IMR-90 (cell line): ENCODE measurements at regions not wholly inside any gene's neighbourhood (a gene's known extent, or its start where the extent isn't known, plus 50 kb on each side); places are given as distances from the start of the nearest gene placed in this dataset.

Experiments used
- CTCF ChIP-seq: conservative IDR thresholded peaks from 2 replicates; pipeline ENCODE4 v1.5.1; 2012; ENCODE audit warnings: mild to moderate bottlenecking, low read depth, low read length, improper control_type of control experiment
- MXI1 ChIP-seq: IDR thresholded peaks from 2 replicates; pipeline ENCODE4 v1.6.1; 2012; ENCODE audit warnings: low read depth, mild to moderate bottlenecking, low read length, moderate library complexity, borderline replicate concordance
- NFE2L2 ChIP-seq: fragments of 150-350 bp; IDR thresholded peaks from 2 replicates; pipeline ENCODE4 v1.6.1; 2016; ENCODE audit warnings: low read depth, mild to moderate bottlenecking, low read length

GRCh38 chr6:66558189-66558588 is 851.2 kb upstream of the EYS start:
- TF ChIP-seq MXI1 (no peak), NFE2L2 (no peak), CTCF (no peak)
